KMS-11 (cell line): ENCODE measurements at regions not wholly inside any gene's neighbourhood (a gene's known extent, or its start where the extent isn't known, plus 50 kb on each side); places are given as distances from the start of the nearest gene placed in this dataset.
"Not testable (repeated sequence)": the region's sequence is repeated elsewhere in the genome, so short reads cannot be mapped to it uniquely, and the experiment has no call there.

Experiments used
- H2AFZ ChIP-seq: fragments of 200-600 bp; sonication (generic); 2 replicates; pipeline ENCODE4 v1.6.1; 2016; ENCODE audit warnings: antibody characterized with exemption, mixed run types, low read depth
- H3K27ac ChIP-seq: fragments of 200-600 bp; sonication (generic); 2 replicates; pipeline ENCODE4 v1.6.1; 2016; ENCODE audit warnings: mild to moderate bottlenecking, mixed run types
- H3K27me3 ChIP-seq: fragments of 200-600 bp; sonication (generic); 2 replicates; pipeline ENCODE4 v1.6.1; 2017; ENCODE audit warnings: mild to moderate bottlenecking, low read depth, mixed run types, moderate library complexity; ENCODE audit not compliant: insufficient read depth
- H3K36me3 ChIP-seq: fragments of 200-600 bp; sonication (generic); 2 replicates; pipeline ENCODE4 v1.6.1; 2017; ENCODE audit warnings: mild to moderate bottlenecking, mixed run types; ENCODE audit not compliant: insufficient read depth
- H3K4me1 ChIP-seq: fragments of 200-600 bp; sonication (generic); 2 replicates; pipeline ENCODE4 v1.6.1; 2016; ENCODE audit warnings: mild to moderate bottlenecking, low read depth, mixed run types; ENCODE audit not compliant: poor library complexity, severe bottlenecking
- H3K4me2 ChIP-seq: fragments of 200-600 bp; sonication (generic); 2 replicates; pipeline ENCODE4 v1.7.0; 2016; ENCODE audit warnings: mild to moderate bottlenecking, mixed run types
- H3K4me3 ChIP-seq: fragments of 200-600 bp; sonication (generic); IDR thresholded peaks from 2 replicates; pipeline ENCODE4 v1.6.1; 2017; ENCODE audit warnings: low read depth, low read length, mixed read lengths; ENCODE audit not compliant: insufficient read depth
- H3K79me2 ChIP-seq: fragments of 200-600 bp; sonication (generic); 2 replicates; pipeline ENCODE4 v1.6.1; 2016; ENCODE audit warnings: low read depth, mixed run types; ENCODE audit not compliant: insufficient read depth
- H3K9ac ChIP-seq: fragments of 200-600 bp; sonication (generic); 2 replicates; pipeline ENCODE4 v1.6.1; 2016; ENCODE audit warnings: mild to moderate bottlenecking, mixed run types
- H4K20me1 ChIP-seq: fragments of 200-600 bp; sonication (generic); 2 replicates; pipeline ENCODE4 v1.6.1; 2016; ENCODE audit warnings: mild to moderate bottlenecking, mixed run types; ENCODE audit not compliant: insufficient read depth
- CTCF ChIP-seq: fragments of 200-600 bp; sonication (generic); conservative IDR thresholded peaks from 2 replicates; pipeline ENCODE4 v1.6.1; 2017; ENCODE audit warnings: low read depth, mild to moderate bottlenecking, antibody characterized with exemption, low read length, moderate library complexity, mixed read lengths

GRCh38 chr18:55665506-55665905 is 77.5 kb upstream of the TCF4 start:
- Histone ChIP-seq H4K20me1 (no peaks in the 10 kb centered on the region), H3K79me2 (no peaks in the 10 kb centered on the region), H2AFZ (no peak overlapping the region), H3K4me1 (no peaks in the 10 kb centered on the region), H3K4me3 (no peak overlapping the region), H3K4me2 (no peak overlapping the region), H3K9ac (no peak overlapping the region), H3K36me3 (no peaks in the 10 kb centered on the region), H3K27me3 (no peaks in the 10 kb centered on the region), H3K27ac (no peak overlapping the region)
- TF ChIP-seq CTCF: no peak

DNA sequence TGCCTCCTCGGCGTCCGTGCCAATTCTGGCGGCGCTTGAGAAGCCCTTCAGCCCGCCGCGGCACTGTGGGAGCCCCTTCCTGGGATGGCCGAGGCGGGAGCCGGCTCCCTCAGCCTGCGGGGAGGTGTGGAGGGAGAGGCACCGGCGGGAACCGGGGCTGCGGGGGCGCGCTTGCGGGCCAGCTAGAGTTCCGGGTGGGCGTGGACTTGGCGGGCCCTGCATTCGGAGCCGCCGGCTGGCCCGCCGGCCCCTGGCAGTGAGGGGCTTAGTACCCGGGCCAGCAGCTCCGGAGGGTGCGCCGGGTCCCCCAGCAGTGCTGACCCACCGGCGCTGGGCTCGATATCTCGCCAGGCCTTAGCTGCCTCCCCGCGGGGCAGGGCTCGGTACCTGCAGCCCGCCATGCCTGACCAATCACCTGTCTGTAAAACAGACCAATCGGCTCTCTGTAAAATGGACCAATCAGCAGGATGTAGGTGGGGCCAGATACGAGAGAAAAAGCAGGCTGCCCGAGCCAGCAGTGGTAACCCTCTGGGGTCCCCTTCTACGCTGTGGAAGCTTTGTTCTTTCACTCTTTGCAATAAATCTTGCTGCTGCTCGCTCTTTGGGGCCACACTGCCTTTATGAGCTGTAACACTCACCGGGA is 76.9 kb upstream of the TCF4 start:
- not testable (repeated sequence) for H2AFZ ChIP-seq, H4K20me1 ChIP-seq, H3K27ac ChIP-seq, H3K36me3 ChIP-seq, H3K4me3 ChIP-seq, H3K4me1 ChIP-seq, H3K27me3 ChIP-seq, H3K4me2 ChIP-seq, H3K79me2 ChIP-seq, H3K9ac ChIP-seq

GRCh38 chr18:55663891-55664290 is 75.9 kb upstream of the TCF4 start:
- no peak overlapping the region for H2AFZ ChIP-seq
- H3K79me2 ChIP-seq: no peaks in the 10 kb centered on the region
- no peak overlapping the region for H3K27ac ChIP-seq
- TF ChIP-seq CTCF: no peak
- no peaks in the 10 kb centered on the region for H3K27me3 ChIP-seq
- H3K9ac ChIP-seq: no peak overlapping the region
- H3K4me2 ChIP-seq: no peak overlapping the region
- no peaks in the 10 kb centered on the region for H3K36me3 ChIP-seq
- H3K4me3 ChIP-seq: no peak overlapping the region
- H3K4me1 ChIP-seq: no peaks in the 10 kb centered on the region
- H4K20me1 ChIP-seq: no peaks in the 10 kb centered on the region

GRCh38 chr18:55658598-55658997 is 70.6 kb upstream of the TCF4 start:
- H3K9ac ChIP-seq: no peak overlapping the region
- H3K4me2 ChIP-seq: no peak overlapping the region
- no peak overlapping the region for H2AFZ ChIP-seq
- H3K4me3 ChIP-seq: no peak overlapping the region
- H3K27me3 ChIP-seq: no peaks in the 10 kb centered on the region
- H3K4me1 ChIP-seq: no peaks in the 10 kb centered on the region
- H3K27ac ChIP-seq: no peak overlapping the region
- H3K36me3 ChIP-seq: no peaks in the 10 kb centered on the region
- H3K79me2 ChIP-seq: no peaks in the 10 kb centered on the region
- H4K20me1 ChIP-seq: no peaks in the 10 kb centered on the region
- TF ChIP-seq CTCF: no peak

GRCh38 chr18:55657572-55658331 is 69.8 kb upstream of the TCF4 start:
- H3K27me3 ChIP-seq: no peaks in the 10 kb centered on the region
- no peak for TF ChIP-seq CTCF
- H3K9ac ChIP-seq: no peak overlapping the region
- H4K20me1 ChIP-seq: no peaks in the 10 kb centered on the region
- H3K36me3 ChIP-seq: no peaks in the 10 kb centered on the region
- H3K4me1 ChIP-seq: no peaks in the 10 kb centered on the region
- no peak overlapping the region for H3K4me2 ChIP-seq
- H2AFZ ChIP-seq: no peak overlapping the region
- H3K79me2 ChIP-seq: no peaks in the 10 kb centered on the region
- no peak overlapping the region for H3K4me3 ChIP-seq
- H3K27ac ChIP-seq: no peak overlapping the region
